ENCODE measurements at regions not wholly inside any gene's neighbourhood (a gene's known extent, or its start where the extent isn't known, plus 50 kb on each side); places are given as distances from the start of the nearest gene placed in this dataset.

GRCh38 chr9:6128030-6128429 lies 87.6 kb upstream of the IL33 start:
- TF ChIP-seq CTCF (conservative IDR thresholded peaks at IDR 0.05; ENCODE audit: low read length): no peak
- no peak for TF ChIP-seq EZH2phosphoT487 (IDR thresholded peaks at IDR 0.05; ENCODE audit: borderline replicate concordance, low read depth, low read length)
